ENCODE measurements at regions not wholly inside any gene's neighbourhood (a gene's known extent, or its start where the extent isn't known, plus 50 kb on each side); places are given as distances from the start of the nearest gene placed in this dataset.
"Not testable (repeated sequence)": the region's sequence is repeated elsewhere in the genome, so short reads cannot be mapped to it uniquely, and the experiment has no call there.

DNA sequence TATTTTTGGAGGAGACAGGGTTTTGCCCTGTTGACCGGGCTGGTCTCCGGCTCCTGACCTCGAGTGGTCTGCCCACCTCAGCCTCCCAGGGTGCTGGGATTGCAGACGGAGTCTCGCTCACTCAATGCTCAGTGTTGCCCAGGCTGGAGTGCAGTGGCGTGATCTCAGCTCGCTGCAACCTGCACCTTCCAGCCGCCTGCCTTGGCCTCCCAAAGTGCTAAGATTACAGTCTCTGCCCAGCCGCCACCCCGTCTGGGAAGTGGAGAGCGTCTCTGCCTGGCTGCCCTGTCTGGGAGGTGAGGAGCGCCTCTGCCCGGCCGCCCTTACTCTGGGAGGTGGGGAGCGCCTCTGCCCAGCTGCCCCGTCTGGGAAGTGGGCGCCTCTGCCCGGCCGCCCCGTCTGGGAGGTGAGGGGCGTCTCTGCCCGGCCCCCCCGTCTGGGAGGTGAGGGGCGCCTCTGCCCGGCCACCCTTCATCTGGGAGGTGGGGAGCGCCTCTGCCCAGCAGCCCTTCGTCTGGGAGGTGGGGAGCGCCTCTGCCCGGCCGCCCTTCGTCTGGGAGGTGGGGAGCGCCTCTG is 249.8 kb upstream of the USP15 start:
- TF ChIP-seq, protein P1, sequence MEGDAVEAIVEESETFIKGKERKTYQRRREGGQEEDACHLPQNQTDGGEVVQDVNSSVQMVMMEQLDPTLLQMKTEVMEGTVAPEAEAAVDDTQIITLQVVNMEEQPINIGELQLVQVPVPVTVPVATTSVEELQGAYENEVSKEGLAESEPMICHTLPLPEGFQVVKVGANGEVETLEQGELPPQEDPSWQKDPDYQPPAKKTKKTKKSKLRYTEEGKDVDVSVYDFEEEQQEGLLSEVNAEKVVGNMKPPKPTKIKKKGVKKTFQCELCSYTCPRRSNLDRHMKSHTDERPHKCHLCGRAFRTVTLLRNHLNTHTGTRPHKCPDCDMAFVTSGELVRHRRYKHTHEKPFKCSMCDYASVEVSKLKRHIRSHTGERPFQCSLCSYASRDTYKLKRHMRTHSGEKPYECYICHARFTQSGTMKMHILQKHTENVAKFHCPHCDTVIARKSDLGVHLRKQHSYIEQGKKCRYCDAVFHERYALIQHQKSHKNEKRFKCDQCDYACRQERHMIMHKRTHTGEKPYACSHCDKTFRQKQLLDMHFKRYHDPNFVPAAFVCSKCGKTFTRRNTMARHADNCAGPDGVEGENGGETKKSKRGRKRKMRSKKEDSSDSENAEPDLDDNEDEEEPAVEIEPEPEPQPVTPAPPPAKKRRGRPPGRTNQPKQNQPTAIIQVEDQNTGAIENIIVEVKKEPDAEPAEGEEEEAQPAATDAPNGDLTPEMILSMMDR (IDR thresholded peaks at IDR 0.05), result not testable (repeated sequence)
- TF ChIP-seq POLR2A (IDR thresholded peaks at IDR 0.05), result not testable (repeated sequence)

Data from right lobe of liver (tissue), 4 donors.